ENCODE measurements at regions not wholly inside any gene's neighbourhood (a gene's known extent, or its start where the extent isn't known, plus 50 kb on each side); places are given as distances from the start of the nearest gene placed in this dataset.

DNA sequence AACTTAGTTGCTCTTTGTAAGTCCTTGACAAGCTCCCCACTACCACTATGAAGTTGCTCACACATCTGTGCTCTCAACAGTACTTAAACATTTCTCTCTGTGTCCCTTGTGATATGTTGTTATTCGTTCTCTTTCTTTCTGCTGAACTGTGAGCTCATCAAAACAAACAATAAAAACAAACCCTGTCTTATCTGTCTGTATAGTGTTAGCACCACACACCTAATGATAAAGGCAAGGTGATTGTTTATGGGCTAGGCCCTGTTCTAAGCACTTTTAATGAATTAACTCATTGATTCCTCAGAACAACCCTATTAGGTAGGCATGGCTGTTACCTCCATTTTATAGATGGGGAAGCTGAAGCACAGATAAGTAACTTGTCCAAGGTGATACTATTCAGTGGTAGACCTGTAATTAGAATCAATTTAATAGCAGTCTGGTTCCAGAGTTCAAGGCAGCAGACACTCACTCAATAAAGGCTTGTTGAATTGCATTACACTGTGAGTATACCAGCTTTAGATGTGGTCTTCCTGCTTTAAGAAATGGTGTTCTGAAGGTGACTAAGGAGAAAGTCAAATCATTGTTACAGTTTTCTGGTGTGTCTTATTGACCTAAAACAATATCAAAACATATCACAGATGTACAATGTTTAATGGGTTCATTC is 153.6 kb upstream of the ELL2 start:
- Histone ChIP-seq H3K36me3 (no peaks in the 10 kb centered on the region), H3K27ac (no peak overlapping the region), H3K27me3 (no peaks in the 10 kb centered on the region), H3K9me3 (no peaks in the 10 kb centered on the region), H3K4me1 (no peaks in the 10 kb centered on the region), H3K4me3 (no peak overlapping the region)
- TF ChIP-seq, protein P1, sequence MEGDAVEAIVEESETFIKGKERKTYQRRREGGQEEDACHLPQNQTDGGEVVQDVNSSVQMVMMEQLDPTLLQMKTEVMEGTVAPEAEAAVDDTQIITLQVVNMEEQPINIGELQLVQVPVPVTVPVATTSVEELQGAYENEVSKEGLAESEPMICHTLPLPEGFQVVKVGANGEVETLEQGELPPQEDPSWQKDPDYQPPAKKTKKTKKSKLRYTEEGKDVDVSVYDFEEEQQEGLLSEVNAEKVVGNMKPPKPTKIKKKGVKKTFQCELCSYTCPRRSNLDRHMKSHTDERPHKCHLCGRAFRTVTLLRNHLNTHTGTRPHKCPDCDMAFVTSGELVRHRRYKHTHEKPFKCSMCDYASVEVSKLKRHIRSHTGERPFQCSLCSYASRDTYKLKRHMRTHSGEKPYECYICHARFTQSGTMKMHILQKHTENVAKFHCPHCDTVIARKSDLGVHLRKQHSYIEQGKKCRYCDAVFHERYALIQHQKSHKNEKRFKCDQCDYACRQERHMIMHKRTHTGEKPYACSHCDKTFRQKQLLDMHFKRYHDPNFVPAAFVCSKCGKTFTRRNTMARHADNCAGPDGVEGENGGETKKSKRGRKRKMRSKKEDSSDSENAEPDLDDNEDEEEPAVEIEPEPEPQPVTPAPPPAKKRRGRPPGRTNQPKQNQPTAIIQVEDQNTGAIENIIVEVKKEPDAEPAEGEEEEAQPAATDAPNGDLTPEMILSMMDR (IDR thresholded peaks at IDR 0.05), result no peak
- no peak for DNase-seq
- intact Hi-C loops (cut with DNase I), result no loop called here
- ATAC-seq, result no peak

DNA sequence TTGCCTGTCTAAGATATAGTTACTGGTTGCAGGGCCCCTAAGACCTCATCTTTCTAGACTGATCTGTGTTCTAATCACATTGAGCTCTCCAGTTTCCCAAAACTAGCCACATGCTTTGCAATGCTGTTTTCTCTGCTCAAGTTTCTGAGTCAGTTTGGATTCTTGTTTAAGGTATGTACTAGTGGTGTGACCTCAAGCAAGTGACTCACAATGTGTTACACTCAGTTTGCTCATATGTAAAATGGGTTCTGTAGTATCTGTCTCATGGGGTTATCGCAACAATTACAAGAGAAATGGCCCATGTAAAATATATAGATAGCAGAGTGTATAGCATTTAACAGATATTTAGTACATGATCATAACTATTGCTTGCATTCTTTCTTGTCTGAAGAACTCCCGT is 153.1 kb upstream of the ELL2 start:
- Histone ChIP-seq H3K4me1 (no peaks in the 10 kb centered on the region), H3K36me3 (no peaks in the 10 kb centered on the region), H3K4me3 (no peak overlapping the region), H3K9me3 (no peaks in the 10 kb centered on the region), H3K27ac (no peak overlapping the region), H3K27me3 (no peaks in the 10 kb centered on the region)
- intact Hi-C loops (cut with DNase I), result no loop called here
- TF ChIP-seq, protein P1 (IDR thresholded peaks at IDR 0.05), result no peak
- ATAC-seq (no peak), DNase-seq (no peak)

DNA sequence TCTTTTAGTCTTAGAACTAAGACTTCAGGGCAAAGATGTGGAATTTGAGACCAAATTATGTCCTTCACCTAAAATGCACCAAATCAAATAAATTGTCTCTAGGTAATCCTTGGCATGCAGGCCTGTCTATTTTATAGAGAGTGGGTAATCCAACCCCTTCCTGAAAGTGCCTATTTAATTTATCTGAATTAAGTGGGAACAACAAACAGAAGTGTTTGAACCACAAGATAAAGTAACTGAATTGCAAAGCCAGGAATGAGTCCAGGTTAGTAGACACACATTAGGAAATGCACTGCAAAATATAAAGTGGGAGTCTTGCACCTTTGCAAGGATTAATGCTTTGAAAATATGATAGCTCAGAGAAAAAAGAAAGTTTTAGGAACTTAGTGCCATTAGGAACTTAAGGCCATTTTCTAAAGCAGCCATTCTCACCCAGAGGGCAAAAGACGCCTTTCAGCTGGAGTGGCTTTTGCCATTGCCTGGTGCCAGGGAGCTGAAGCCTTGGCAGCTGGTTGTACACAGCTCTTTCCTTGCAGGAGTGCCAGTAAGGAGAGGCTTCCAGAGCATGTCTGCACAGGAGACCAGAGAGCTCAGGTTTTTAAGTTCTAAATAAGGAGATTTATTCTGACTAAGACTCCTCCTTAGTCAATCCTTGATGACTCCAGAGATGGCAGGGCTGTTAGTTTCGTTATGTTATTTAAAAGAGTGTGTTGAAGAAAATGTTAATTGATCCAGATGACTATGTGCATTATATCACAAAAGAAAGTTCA is 151.7 kb upstream of the ELL2 start:
- Histone ChIP-seq H3K4me3 (no peak overlapping the region), H3K4me1 (no peaks in the 10 kb centered on the region), H3K36me3 (no peaks in the 10 kb centered on the region), H3K27me3 (no peaks in the 10 kb centered on the region), H3K9me3 (no peaks in the 10 kb centered on the region), H3K27ac (no peak overlapping the region)
- DNase-seq, result no peak
- ATAC-seq, result peak; percentile 71
- TF ChIP-seq, protein P1 (IDR thresholded peaks at IDR 0.05), result no peak
- intact Hi-C loops (cut with DNase I), result no loop called here

DNA sequence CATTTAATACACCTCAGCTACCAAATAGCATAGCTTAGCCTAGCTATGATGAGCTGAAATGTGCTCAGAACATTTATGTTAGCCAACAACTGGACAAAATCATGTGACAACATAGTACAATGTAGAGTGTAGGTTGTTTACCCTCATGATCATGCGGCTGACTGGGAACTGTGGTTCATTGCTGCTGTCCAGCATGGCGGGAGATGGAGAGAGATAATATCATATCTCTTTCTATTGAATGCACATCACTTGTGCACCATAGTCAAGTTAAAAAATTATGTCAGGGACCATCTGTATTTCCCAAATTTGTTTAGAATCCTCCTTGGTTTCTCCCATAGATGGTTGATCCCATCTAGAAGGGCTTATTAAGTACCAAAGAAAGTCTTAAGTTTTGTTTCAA is 151.1 kb upstream of the ELL2 start:
- Histone ChIP-seq H3K36me3 (no peaks in the 10 kb centered on the region), H3K27me3 (no peaks in the 10 kb centered on the region), H3K27ac (no peak overlapping the region), H3K4me3 (no peak overlapping the region), H3K9me3 (no peaks in the 10 kb centered on the region), H3K4me1 (no peaks in the 10 kb centered on the region)
- intact Hi-C loops (cut with DNase I), result no loop called here
- DNase-seq (no peak), ATAC-seq (no peak)
- TF ChIP-seq, protein P1 (IDR thresholded peaks at IDR 0.05), result no peak

DNA sequence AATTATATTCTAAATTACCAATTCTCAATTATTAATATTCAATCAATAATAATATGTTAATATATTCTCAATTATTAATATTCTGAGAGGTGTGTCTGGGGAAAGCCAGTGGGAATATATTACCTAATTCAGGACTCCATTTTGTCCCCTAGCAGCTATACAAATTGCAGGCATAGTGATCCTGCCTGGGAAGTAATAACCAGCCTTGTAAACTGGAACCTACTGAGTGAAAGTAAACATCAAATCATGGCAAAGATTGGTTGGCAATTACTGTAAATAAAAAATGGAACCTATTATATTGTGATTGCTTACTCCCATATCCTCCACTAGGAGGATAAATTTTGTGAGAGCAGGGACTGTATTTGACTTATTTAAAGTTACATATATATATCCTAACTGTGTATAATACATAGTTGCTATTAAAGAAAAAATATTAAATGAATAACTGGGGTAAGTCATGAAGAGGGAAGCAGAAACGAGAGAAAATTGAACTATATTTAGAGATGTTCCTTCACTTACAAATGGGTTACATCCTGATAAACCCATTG is 150.5 kb upstream of the ELL2 start:
- intact Hi-C loops (cut with DNase I), result no loop called here
- H3K4me1 ChIP-seq, result no peaks in the 10 kb centered on the region
- H3K9me3 ChIP-seq, result no peaks in the 10 kb centered on the region
- ATAC-seq, result no peak
- H3K4me3 ChIP-seq, result no peak overlapping the region
- H3K36me3 ChIP-seq, result no peaks in the 10 kb centered on the region
- DNase-seq, result no peak
- H3K27me3 ChIP-seq, result no peaks in the 10 kb centered on the region
- no peak overlapping the region for H3K27ac ChIP-seq
- TF ChIP-seq, protein P1 (IDR thresholded peaks at IDR 0.05), result no peak

Measured in upper lobe of right lung (tissue), 1 donor.